VCaP (cell line): ENCODE measurements at regions not wholly inside any gene's neighbourhood (a gene's known extent, or its start where the extent isn't known, plus 50 kb on each side); places are given as distances from the start of the nearest gene placed in this dataset.

ENCODE experiments used
- H3K27ac ChIP-seq: fragments of 450-650 bp; 2 replicates; pipeline ENCODE4 v1.5.1; 2017
- TF ChIP-seq, protein P1 (sequence below): fragments of 450-650 bp; conservative IDR thresholded peaks from 2 replicates; pipeline ENCODE4 v1.5.1; 2017; ENCODE audit warnings: mild to moderate bottlenecking, moderate library complexity

DNA sequence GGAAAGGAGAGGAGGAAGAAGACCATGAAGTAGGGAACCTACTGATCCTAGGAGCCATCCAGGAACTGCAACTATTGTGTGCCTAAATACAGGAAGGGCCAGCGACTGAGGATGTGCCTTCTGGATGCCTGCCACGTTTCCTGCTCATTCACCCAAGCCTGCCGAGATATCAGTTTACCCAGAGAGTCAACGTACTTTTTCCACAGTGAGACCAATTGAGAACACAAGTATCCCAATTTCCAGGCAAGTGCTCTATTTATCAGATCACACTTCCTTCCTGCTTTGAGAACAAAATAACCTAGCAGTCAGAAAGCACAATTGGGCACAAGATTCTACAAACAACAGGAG is 122.4 kb downstream of the AKAP11 start:
- TF ChIP-seq, protein P1, sequence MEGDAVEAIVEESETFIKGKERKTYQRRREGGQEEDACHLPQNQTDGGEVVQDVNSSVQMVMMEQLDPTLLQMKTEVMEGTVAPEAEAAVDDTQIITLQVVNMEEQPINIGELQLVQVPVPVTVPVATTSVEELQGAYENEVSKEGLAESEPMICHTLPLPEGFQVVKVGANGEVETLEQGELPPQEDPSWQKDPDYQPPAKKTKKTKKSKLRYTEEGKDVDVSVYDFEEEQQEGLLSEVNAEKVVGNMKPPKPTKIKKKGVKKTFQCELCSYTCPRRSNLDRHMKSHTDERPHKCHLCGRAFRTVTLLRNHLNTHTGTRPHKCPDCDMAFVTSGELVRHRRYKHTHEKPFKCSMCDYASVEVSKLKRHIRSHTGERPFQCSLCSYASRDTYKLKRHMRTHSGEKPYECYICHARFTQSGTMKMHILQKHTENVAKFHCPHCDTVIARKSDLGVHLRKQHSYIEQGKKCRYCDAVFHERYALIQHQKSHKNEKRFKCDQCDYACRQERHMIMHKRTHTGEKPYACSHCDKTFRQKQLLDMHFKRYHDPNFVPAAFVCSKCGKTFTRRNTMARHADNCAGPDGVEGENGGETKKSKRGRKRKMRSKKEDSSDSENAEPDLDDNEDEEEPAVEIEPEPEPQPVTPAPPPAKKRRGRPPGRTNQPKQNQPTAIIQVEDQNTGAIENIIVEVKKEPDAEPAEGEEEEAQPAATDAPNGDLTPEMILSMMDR, result no peak
- H3K27ac ChIP-seq, result no peak overlapping the region

DNA sequence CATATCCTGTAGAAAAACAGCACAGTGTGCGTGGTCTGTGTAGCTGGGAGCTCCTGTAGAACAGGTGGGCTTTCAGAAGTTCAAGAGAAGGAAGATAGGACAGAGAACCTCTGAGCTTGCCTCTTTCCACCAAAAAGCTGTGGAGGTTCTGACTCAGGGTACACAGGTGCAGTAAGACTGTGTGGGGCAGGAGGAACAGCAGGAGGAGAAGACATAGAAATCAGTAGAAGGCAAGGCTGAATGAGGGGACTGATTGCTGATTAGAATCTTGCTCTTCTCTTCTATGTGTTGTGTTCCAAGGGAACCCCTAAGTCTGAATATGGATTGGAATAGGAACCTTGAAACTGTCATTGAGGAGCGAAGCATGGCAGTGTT is 122.7 kb downstream of the AKAP11 start:
- TF ChIP-seq, protein P1, result no peak
- H3K27ac ChIP-seq, result no peak overlapping the region

DNA sequence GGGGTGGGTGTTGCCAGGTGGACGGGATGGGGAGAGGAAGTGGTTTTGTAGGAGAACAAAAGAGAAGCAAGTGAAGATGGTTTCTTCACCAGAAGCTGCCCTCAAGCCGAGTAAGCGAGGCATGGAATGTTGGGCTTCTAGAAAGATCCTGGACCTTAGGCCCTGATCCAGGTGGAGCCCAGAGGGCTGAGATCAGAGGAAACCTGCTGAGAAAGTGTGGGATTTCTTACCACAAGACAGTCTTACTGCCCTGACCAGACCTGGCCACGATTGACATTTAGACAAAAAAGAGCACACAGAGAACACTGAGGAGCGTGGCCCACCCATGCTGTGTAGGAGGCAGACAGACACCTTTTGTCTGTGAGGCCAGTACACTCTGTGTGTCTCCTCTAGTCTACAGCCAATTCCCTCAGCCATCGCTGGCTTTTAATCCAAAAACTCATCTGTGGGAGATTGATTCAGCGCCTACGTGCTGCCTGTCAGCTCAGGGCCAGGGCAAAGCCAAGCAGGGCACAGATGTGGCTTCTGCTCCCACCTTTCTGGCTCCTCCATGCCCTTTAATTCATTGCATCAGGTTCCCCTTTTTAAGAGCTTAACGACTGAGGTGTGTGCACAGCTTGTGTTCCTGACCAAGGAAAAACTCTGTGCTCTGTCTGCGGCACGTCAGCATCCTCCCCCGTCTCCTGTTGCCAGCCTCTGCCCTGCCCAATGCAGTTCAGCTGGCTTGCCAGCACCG is 123.3 kb downstream of the AKAP11 start:
- TF ChIP-seq, protein P1, result no peak
- H3K27ac ChIP-seq, result no peak overlapping the region

DNA sequence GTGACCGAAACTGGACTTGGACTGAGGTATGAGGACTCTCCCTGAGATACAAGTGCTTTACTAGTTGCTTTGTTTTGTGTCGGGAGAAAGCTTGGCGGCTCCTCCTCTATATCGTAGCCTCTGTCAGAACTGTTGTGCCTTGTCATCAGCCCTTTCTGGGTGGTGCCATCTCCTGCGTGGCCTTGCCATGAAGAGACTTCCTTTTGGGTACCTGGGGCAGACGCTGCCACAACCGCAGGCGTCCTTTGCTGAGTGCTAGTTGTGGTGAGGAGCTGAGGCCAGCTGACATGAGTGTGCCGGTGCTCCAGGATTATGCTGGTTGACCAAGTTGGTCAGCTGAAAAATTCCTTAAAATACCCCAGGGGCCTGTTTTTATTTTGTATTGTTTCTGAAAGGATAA is 124.5 kb downstream of the AKAP11 start:
- TF ChIP-seq, protein P1, result no peak
- no peak overlapping the region for H3K27ac ChIP-seq

DNA sequence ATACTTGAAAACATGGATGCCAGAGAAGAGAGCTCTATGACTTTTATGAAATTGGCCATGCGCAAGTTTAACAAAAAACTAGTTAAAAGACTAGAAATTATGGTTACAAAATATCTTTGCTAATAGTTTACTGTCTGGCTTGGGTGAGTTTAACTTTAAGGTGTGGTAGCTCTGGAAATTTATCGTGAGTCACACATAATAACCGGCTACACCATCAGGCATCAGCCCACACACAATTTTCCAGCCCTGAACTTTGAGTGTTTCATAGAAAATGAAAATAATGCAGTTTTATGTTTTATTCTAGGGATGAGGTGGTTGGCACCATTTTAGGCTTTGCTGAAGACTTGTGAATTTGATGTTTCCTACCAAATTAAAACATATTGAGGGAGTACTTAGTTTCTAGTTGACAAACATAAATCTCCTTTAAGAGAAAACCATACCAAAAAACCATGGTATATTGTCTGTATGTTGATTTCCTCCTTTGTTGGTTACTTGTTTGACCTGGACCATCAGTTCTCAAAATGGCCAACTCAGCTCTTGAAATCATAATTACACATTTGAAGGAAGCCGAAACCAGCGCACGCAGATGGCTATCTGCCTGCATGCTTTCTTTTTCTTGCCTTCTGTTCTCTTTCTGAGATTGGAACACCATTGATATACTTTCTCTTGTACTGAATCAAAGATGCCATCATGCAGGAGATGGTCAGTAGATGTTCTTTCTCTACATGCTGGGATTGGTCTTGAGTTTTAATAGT is 125.1 kb downstream of the AKAP11 start:
- H3K27ac ChIP-seq, result no peak overlapping the region

DNA sequence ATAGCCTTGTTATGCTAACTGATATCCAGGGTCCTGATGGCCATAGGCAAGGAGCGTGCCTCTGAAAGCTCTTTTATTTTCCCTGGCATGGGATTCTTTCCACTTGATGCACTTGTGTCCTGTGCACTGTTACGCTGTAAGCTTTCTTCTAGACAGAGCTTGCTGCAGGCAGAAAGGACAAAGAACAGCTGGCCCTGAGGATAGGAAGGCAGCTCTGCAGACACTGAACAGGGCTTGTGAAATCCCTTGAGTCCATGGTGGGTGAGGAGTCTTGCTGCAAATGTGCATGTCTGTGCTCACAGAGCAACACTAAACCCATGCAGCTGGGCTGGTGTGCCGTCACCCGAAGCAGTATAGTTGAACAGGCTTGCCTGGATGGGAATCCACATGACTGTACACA is 126.6 kb downstream of the AKAP11 start:
- no peak overlapping the region for H3K27ac ChIP-seq
- TF ChIP-seq, protein P1, result no peak

More for the DNA sequence above, 125.1 kb downstream of the AKAP11 start:
- TF ChIP-seq, protein P1, result no peak

DNA sequence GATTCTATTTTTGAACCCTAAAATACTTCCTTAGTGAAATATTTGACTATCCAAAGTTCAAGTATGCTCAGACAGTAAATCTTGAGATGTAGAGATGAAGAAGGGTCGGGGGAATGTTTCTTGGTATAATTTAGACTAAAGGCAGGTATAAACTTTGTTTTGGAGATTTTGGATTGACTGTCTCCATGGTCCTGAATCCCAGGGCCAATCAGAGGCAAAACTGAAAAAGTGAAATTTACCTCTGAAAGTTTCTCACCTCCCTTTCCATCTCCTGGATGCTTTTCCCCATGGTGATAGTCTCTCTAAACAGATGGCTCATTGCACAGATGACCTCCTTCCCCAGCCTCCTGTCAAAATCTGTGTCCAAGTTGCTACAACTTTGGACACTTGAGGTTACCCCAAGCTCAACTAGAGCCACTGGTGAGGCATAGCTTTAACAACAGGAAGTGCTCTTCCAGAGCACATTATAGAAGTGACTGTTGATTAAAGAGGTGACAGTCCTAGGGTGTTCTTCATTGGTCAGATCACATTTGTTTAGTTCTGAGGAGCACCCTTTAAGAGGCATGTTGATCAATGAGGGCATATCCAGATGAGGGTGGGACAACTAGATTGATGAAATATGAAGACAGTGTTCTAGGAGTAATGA is 128.4 kb downstream of the AKAP11 start:
- H3K27ac ChIP-seq, result no peak overlapping the region

More for the DNA sequence above, 128.4 kb downstream of the AKAP11 start:
- TF ChIP-seq, protein P1, result no peak
